Stimulated activated CD8-positive, alpha-beta memory T cell treated with anti-CD3 and anti-CD28 coated beads, Interleukin-15, amount 100 ng/mL, for 48 hours (primary cell): ENCODE measurements at regions not wholly inside any gene's neighbourhood (a gene's known extent, or its start where the extent isn't known, plus 50 kb on each side); places are given as distances from the start of the nearest gene placed in this dataset.
"Not testable (repeated sequence)": the region's sequence is repeated elsewhere in the genome, so short reads cannot be mapped to it uniquely, and the experiment has no call there.

Experiments
- DNase-seq, 2 donors: peaks; one replicate each; pipeline ENCODE4 v3.0.0-alpha.2; 2020; ENCODE audit warnings: low read depth in 2 of 2

DNA sequence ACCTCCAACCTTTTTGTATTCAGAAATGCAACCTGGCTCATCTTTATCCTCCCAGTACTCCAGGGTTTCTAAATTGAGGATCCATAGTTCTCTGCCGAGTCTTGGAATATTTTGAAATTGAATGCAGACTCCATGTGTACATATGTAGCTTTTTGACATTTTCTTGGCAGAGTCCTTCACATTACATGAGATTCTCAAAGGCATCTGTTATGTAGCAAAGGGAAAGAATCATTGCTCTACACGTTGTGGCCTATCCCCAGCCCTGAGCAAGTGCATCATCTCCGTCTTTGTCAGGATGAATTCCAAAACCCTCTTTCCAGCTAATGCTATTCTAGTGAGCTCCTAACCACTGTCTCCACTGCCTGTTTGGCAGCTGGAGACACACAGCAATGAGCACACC lies 742.9 kb downstream of the DHX35 start:
- no peak for DNase-seq

DNA sequence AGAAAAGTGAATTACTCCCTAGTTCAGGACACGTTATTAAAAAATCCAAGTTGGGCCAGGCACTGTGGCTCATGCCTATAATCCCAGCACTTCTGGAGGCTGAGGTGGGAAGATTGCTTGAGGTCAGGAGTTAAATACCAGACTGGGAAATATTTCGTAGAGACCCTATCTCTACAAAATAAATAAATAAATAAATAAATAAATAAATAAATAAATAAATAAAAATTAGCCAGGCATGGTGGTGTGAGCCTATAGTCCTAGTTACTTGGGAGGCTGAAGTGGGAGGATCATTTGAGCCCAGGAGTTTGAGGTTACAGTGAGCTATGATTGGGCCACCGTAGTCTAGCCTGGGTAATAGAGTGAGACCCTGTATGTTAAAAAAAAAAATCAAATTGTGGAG lies 741.2 kb downstream of the DHX35 start:
- DNase-seq = not testable (repeated sequence)

DNA sequence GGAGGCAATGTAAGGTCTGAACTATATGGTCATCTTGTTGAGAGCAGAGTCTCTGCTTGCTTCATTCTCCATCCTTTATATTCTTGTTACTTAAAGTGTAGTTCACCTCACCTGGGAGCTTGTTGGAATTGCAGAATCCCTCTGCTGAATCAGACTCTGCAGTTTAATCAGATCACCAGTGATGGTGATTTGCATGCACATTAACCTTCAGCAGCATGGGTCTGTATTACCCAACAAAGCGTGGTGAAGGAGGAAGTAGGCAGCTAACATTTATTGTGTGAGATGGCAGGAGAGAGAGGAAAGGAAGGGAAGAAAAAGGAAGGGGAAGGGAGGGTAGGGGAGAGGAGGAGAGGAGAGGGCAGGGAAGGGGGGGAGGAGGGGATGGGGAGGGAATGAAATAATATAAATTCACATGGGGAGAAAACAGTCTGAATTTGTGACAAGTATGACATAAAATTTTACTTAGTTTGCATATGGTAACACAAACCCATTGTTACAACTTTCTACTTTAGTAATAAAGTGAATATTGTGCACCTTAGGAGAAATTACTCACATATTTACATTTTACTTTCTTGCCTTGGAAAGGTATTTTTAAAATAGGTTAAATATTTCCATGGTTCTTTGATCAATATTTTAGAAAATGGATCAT lies 740.7 kb downstream of the DHX35 start:
- DNase-seq = no peak

DNA sequence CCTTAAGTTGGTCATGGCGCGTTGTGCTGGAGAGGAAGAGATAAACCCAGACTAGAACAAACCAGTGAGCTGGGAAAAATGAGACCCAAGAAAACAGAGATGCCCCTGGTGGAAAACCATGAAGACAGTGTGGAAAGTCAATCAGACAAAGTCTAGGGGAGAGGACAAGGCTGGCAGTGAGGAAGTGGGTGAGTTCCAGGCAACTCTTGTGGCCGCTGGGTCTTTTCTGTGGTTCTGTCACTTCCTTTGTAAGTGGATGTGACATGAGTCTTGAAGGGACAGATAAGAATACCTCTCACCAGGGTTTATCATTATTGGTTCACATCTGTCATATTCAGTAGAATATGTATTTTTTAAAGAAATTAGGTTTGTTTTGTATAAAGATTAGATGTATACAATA lies 738.4 kb downstream of the DHX35 start:
- DNase-seq = no peak

DNA sequence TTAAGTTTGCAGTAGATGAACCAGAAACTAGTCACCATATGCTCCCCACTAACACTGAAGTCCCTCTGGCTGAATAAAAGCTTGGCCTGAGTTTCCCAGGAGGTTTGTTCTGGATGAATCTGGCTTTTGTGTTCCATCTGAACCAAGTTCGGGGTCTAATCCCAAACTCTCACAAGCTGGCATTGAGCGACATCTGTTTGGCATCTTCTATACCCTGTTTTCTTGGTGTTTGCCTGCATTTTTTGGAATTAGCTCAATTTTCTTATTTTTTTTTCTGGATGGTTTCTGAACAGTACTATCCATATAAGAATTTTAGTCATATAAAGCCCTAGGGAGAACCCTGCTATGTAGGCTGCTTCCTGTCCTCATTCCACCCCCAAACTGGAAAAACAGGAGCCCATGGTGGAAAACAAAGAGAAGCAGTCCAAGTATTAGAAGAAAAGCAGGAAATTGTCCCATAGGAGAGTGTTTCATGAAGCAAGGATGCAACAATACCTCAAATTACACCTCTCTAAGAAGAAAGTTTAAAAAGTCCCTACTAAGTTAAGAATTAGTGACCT lies 737.1 kb downstream of the DHX35 start:
- DNase-seq = no peak

DNA sequence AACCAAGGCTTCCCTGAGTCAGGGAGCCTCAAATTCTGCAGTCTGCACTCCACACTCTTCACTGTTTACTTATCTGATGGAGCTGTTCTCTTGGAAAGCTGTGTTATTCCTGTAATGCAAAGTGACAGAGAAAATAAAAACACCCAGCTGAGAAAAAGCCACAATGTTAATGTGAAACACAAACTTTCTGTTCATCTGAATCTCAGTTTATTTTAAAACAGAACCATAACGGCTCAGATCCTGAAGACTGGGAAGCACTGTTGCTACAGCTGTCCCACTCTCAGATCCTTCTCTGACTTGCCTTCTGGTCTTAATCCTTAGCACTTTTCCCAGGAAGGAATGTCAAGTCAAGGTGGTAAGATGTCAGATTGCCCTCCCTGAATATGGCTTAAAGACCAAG lies 736.6 kb downstream of the DHX35 start:
- no peak for DNase-seq

DNA sequence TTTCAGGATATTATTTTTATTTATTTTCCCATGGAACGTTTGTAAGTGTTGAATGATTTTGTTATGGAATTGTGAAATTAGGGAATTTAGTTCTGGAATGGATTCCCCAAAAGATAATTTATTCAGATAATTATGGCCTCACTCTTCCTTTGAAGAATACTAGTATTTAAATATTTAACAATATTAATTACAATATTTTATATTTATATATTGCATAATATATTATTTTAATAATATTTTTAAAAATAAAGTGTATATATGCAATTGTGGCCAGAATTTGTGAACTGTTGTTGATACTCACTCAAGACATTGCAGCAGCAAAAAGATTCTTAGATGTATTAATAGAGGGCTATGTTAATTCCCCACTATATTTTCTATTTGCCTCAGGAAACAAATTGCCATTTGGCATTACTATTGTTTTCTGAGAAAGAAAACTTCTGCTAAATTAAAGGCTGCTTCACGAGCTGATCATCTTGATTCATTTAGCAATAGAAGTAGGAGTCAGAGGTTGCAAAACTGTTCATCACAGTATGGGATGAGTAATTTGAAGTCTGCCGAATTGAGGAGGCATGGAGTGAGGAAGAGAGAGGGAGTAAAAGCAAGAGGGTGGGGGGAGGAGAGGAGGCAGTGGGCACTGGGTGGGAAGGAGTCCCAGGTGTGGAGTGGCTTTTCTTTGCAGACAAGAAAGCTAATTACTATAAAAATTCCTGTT lies 729.2 kb downstream of the DHX35 start:
- no peak for DNase-seq

DNA sequence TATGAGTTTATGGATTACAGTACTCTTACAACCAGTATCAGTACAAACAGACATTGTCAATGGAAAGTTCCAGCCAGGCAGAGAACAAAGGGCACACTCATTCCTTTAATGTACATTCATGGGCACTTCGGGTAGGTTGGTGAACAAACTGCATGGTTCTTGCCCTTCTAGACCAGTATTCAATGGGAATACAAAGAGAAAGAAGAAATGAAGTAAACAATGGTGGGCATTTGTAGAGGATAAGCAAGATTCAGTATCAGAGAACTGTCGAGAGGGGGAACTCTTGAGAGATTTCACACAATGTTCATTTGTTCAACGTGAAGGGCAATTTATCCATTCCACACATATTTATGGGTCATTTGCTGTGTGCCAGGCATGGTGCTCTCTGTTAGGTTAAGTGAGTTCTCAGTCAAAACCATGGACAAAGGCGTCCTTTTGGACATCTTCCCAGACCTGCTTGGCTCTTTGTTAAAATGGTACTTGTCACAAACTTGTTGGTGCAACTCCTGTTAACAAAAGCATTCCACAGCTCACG lies 714.8 kb downstream of the DHX35 start:
- DNase-seq = no peak

DNA sequence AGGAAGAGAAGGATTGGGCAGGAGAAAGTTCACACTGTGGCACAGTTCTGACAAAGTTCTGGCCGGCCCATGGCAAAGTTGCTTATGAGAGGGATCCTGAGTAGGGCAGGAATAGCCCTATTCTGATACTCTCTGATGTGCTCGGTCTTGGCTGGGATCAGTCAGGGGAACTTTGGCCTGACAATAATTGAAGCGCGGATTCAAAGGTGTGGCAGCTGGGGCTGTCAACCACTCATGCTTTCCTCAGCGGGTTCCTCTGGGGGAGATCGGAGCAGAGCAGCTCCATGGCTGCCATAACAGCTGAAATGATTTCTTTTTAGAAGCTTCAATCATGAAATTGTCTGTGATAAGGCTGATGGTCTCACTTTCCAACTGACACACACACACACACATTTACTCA lies 714.1 kb downstream of the DHX35 start:
- no peak for DNase-seq

DNA sequence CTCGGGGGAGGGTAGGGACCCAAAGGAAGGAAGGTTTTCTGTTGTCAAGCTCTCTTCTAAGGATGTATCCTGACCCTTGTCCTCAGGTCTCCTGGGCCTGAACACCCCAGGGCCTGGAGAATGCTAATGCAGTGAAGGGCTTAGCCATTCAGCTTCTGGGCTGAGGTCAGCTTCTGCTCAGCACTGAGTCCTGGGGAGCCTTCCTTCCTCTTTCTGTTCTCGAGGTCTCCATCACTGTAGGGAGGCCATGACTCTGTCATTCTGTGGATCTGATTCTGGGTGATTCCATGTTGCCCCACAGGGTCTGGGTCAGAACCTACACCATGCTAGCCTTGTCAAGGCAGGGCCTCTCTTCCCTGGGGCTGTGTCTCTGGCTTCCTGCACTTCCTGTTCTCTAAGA lies 712.7 kb downstream of the DHX35 start:
- DNase-seq = no peak

DNA sequence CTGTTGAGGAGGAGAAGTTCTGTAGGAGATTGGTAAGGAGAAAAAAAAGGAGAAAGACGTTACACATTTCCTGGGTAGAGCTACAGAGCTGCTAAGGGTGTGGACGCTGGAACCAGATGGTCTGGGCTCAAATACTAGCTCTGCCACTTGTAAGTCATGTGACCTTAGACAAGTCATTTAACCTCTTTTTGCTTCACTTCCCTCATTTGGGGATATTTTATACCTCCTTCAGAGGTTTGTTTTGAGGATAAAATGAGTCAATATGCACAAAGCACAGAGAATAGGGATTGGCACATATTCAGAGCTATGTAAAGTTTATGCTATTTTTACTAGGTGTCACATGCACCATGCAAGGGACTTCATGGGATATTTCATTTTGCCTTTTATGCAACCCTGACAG lies 708.8 kb downstream of the DHX35 start:
- no peak for DNase-seq

DNA sequence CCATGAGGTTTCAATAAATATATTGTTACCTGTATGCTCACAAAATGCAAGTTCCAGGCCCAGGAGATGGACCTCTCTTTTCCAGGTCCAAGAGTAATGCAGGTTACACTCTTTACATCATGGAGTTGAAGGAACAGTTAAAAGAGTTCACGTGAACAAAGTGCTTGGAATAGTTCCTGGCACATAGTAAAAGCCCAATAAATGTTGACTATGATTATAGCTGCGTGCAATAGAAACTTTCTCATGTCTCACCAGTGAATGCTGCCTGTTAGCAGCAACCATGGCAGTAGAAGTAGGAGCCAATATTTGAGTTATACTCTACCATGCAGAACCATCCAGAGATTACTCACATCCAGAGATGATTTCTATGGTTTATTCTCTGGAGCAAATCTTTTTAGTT lies 707.5 kb downstream of the DHX35 start:
- DNase-seq = no peak

DNA sequence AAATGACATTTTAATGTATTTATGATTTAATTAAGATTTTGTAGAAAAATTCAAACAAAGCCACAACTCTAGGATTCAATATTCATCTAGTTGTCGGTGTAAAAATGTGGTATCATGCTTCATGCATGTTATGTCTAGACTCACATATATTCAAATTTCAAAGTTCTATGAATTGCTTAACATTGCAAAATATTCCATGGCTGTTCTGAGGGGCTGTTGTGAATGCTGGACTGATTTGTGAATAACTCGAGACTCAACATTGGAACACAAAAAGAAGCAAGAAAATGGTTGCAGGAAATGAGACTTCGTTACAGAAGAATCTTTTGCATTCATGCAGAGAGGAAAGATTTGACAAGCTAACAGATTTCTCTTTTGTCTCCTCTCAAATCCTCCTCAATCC lies 705.9 kb downstream of the DHX35 start:
- DNase-seq = no peak

DNA sequence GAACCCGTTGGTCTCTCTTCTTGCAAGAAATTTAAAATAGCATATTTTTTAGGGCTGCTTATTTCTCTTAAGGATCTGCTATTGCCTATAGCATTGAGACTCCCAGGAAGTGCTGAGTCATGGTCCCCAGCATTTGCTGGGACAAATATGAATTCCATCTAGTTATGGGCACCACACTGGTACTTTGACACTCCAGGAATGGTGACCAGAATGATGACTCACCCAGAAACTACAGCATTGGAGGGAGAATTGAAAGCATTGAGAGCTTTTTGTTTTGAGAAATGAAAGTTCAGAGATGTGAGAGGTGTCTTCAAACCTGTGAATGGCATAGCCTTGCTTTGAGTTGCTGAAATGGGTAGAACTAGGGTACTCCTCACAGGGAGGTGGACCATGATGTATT lies 699.7 kb downstream of the DHX35 start:
- DNase-seq = no peak

DNA sequence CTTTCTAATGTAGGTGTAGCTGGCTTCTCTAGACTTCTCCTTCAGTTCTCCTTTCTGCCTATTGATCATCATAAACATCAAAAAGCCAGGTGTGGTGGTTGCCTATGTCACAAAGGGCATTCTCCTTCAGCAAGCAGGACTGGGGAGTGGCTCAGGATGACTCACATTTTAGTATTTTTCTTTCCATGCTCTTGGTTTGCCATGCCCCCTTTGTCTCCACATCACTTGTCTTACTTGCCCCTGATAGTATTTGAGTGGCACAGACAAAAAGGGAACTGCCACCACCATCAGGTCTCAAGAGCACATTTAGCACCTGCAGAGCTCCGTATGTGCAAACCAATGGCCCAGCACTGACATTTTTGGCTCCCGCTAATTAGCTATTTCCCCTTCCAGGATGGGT lies 698.8 kb downstream of the DHX35 start:
- DNase-seq = no peak

DNA sequence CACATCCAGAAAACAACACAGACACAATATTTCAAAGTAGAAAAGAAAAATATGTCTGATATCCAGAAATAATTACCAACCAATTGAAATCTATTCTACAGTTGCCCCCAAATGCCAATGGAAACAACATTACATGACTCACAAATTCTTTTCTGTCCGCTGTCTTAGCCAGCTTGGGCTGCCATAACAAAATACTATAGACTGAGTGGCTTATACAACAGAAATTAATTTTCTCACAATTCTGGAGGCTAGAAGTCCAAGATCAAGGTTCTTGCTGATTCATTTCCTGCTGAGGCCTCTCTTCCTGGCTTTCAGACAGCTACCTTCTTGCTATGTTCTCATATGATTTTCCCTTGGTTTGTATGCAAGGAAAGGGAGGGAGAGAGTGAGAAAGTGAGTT lies 698.1 kb downstream of the DHX35 start:
- no peak for DNase-seq

DNA sequence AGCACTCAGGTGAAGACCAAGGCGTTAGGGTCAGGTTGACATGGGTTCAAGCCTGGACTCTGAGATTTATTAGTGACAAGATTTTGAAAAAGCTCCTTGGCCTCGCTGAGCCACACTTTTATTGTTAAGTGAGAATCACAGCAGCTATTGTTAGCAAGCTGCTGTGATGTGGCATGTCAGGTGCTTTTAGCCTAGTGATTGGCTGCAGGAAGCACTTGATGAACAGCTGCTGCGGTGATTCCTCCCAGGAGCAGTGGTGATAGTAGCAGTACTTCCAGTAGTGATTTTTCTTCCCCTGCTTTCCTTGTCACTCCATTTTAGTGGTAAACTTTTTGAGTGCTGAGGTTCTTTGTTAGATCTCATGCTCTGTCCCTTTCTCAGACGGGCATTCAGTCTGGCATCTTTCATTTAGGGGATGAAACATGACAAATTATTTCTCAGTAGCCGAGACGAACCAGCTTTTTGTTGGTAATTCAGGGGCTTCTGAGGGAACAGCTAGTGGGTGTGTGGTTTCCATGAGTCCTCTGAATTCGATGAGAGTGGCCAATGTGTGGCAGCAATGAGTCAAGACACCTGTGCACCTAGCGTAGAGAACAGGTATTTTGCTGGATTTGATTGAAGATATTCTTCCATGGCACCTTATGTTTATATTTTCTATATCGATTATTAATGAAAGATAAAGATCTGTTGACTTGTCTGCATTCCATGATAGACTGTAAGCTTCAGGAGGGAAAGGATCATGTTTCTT lies 696.7 kb downstream of the DHX35 start:
- DNase-seq = no peak

DNA sequence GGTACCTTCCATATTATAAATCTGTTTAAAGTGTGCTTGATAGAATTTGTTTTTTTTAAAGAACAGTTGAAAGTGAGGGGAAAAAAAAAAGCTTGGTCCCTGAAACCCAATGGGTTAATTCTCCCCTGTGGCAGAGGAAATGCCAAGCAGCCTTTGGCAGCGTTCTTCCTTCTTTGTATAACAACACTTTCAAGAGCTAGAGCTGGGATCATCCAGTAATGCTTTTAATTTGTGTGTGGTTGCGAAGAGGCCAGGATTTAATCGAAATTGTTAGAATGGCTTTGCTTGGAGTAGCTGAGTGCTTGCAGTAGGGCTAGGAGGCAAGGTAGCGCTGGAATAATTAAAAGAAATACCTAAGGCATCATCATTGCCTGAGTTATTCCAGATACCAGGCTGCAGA lies 692.0 kb downstream of the DHX35 start:
- DNase-seq = no peak

DNA sequence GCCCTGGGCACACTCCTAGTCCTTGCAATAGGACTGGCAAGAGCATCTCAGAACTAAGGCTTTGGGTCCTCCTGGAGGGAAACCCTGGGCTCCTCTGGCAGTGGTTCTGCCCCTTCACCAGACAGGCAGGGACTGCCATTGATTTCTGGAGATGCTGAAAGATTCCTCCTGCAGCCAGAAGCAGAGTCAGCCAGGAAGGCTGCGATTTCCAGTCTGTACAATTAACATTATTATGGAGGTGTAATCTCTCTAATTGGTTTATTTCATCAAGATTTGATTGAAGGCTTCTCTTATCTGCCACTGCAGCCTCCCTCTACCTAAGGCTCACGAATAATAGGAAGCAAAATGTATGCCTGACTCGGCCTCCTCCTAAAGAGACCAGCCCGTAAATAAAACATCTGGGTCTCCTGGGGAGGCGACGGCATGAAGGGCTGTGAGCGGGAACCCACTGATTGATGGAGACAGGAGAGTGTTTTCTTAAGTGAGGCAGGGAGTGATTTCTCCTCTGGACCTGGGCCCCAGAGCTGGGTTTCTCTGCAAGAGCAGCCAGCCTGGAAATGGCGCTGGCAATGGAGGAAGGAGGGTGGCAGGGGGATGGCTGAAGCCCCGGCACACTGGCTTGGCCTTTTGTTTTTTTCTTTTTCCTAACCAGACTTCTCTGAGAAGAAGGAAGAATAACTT lies 689.6 kb downstream of the DHX35 start:
- no peak for DNase-seq

DNA sequence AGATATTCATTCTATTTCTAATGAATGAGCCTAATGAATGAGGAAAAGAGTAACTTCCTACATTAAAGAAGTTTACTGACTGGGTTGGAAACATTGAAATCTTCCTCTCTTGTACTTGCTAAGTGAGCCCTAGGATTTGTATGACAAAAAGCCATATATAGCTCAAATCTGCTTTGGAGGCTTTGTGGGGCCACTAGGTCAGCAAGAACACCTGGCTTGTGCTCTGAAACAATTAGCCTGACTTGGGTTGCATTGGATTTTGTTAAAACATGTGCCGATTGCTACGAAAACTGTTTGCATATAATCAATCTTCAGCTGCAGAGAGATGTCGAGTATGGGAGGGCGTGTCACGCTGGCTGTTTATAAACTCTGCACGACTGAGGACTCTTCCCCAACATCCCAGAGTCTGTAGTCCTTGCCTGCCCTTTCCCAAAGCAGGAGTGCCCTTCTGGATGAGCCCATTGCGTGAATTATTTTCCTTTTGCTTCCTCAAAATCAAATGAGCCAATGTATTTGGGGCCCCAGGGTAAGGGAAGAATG lies 684.8 kb downstream of the DHX35 start:
- no peak for DNase-seq

DNA sequence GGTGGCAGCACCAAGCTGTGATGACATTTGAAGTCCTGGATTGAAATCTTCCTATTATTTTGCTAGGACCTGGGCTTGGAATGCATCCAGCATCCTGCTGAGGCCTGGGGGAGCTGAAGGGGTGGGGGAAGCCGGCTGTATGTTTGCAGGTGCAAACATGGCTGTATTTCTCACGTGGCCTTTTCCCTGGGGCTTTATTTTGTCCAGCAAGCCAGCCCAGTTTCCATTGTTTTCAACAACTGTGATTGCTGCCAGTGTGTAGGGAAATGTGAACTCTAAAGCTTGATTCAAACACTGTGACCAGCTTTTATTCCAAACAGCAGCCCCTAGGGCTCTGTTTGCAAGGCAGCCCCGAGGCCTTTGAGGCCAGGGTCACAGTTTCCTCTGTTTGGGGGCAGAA lies 683.0 kb downstream of the DHX35 start:
- DNase-seq = no peak

DNA sequence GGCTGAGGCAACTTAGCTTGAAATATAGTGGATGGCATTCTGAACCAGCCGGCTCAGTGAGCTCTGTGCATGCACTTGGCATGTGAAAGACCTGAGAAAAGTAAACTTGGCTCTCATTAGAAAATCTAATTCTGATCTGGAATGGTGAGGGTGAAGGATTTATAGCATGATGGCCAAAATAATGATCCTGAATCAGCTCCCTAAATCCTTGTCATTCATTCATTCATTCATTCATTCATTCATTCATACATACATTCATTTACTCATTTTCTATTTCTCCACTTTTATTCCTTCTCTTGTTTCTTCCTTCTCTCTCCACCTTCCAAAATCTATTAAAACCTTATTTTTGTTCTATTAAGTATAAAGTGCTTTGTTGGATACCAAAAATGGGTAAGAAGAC lies 681.1 kb downstream of the DHX35 start:
- no peak for DNase-seq
